GM23248 (cell line): ENCODE measurements at regions not wholly inside any gene's neighbourhood (a gene's known extent, or its start where the extent isn't known, plus 50 kb on each side); places are given as distances from the start of the nearest gene placed in this dataset.
"Not testable (repeated sequence)": the region's sequence is repeated elsewhere in the genome, so short reads cannot be mapped to it uniquely, and the experiment has no call there.

Experiments
- EZH2 ChIP-seq: fragments of 200-600 bp; sonication (generic); IDR thresholded peaks from 2 replicates; pipeline ENCODE4 v1.6.1; 2018; ENCODE audit warnings: antibody characterized with exemption, mild to moderate bottlenecking; ENCODE audit not compliant: insufficient read depth, poor library complexity, severe bottlenecking
- EZH2phosphoT487 ChIP-seq: fragments of 200-600 bp; sonication (generic); IDR thresholded peaks from 2 replicates; pipeline ENCODE4 v1.6.1; 2018; ENCODE audit warnings: antibody characterized with exemption, moderate library complexity, mild to moderate bottlenecking, low read depth; ENCODE audit not compliant: insufficient read depth

DNA sequence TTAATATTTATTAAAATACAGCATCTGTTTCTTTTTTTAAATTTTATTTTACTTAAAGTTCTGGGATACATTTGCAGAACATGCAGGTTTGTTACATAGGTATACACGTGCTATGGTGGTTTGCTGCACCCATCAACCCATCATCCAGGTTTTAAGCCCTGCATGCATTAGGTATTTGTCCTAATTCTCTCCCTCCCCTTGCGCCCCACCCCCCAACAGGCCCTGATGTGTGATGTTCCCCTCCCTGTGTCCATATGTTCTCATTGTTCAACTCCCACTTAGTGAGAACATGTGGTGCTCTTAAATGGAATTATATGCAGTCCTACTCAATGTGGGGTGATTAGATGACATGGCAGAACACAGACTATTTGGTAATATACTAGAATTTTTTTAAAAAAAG is 1147.7 kb upstream of the ALCAM start:
- not testable (repeated sequence) for TF ChIP-seq EZH2phosphoT487, EZH2
